Neural progenitor cell (in vitro differentiated cells): ENCODE measurements at regions not wholly inside any gene's neighbourhood (a gene's known extent, or its start where the extent isn't known, plus 50 kb on each side); places are given as distances from the start of the nearest gene placed in this dataset.

ENCODE experiments used
- DNase-seq: peaks from one replicate; pipeline ENCODE4 v3.0.0-alpha.2; 2016; ENCODE audit warnings: low spot score
- H2AFZ ChIP-seq: fragments of 200-600 bp; sonication (generic); replicated peaks from 2 replicates; pipeline ENCODE4 v1.6.1; 2016; ENCODE audit warnings: antibody characterized with exemption
- H3F3A ChIP-seq: fragments of 200-600 bp; sonication (generic); 2 replicates; pipeline ENCODE4 v1.6.1; 2016; ENCODE audit warnings: antibody characterized with exemption, low read depth
- H3K27ac ChIP-seq: fragments of 200-600 bp; sonication (generic); 2 replicates; pipeline ENCODE4 v1.5.1; 2016; ENCODE audit warnings: mild to moderate bottlenecking
- H3K27me3 ChIP-seq: fragments of 200-600 bp; sonication (generic); 2 replicates; pipeline ENCODE4 v1.6.1; 2016; ENCODE audit warnings: mild to moderate bottlenecking, moderate library complexity
- H3K36me3 ChIP-seq: fragments of 200-600 bp; sonication (generic); 2 replicates; pipeline ENCODE4 v1.5.1; 2016
- H3K4me1 ChIP-seq: fragments of 200-600 bp; sonication (generic); 2 replicates; pipeline ENCODE4 v1.6.1; 2016; ENCODE audit warnings: mixed run types
- H3K4me2 ChIP-seq: fragments of 200-600 bp; sonication (generic); 2 replicates; pipeline ENCODE4 v1.6.1; 2016
- H3K4me3 ChIP-seq: fragments of 200-600 bp; sonication (generic); 2 replicates; pipeline ENCODE4 v1.5.1; 2016
- H3K79me2 ChIP-seq: fragments of 200-600 bp; sonication (generic); 2 replicates; pipeline ENCODE4 v1.6.1; 2016; ENCODE audit warnings: low read depth
- H3K9ac ChIP-seq: fragments of 200-600 bp; sonication (generic); 2 replicates; pipeline ENCODE4 v1.6.1; 2016
- H3K9me3 ChIP-seq: fragments of 200-600 bp; sonication (generic); 2 replicates; pipeline ENCODE4 v1.5.1; 2016; ENCODE audit warnings: low read depth
- H4K20me1 ChIP-seq: fragments of 200-600 bp; sonication (generic); 2 replicates; pipeline ENCODE4 v1.6.1; 2016; ENCODE audit warnings: low read depth
- H3K27ac Mint-ChIP-seq: 3 replicates; pipeline ENCODE4 v1.8.0; 2021; ENCODE audit warnings: mixed read lengths
- H3K27me3 Mint-ChIP-seq: 2 replicates; pipeline ENCODE4 v1.8.0; 2022; ENCODE audit warnings: low read depth, mild to moderate bottlenecking, inconsistent platforms, moderate library complexity, mixed read lengths; ENCODE audit not compliant: insufficient read depth
- H3K36me3 Mint-ChIP-seq: 3 replicates; pipeline ENCODE4 v1.8.0; 2021; ENCODE audit warnings: mixed read lengths
- H3K4me1 Mint-ChIP-seq: 3 replicates; pipeline ENCODE4 v1.8.0; 2021; ENCODE audit warnings: mixed read lengths
- H3K4me3 Mint-ChIP-seq: 3 replicates; pipeline ENCODE4 v1.8.0; 2021; ENCODE audit warnings: mild to moderate bottlenecking, moderate library complexity, mixed read lengths
- H3K9me3 Mint-ChIP-seq: 3 replicates; pipeline ENCODE4 v1.8.0; 2020; ENCODE audit warnings: mixed read lengths
- CTCF ChIP-seq: fragments of 200-600 bp; sonication (generic); IDR thresholded peaks from 2 replicates; pipeline ENCODE4 v1.5.1; 2017; ENCODE audit warnings: antibody characterized with exemption, mild to moderate bottlenecking
- EZH2 ChIP-seq: fragments of 200-600 bp; sonication (generic); IDR thresholded peaks from 2 replicates; pipeline ENCODE4 v1.6.1; 2017; ENCODE audit warnings: antibody characterized with exemption, mild to moderate bottlenecking, moderate library complexity
- EZH2phosphoT487 ChIP-seq: fragments of 200-600 bp; sonication (generic); IDR thresholded peaks from 2 replicates; pipeline ENCODE4 v1.6.1; 2017; ENCODE audit warnings: antibody characterized with exemption

GRCh38 chr10:61172182-61172926 is 228.4 kb upstream of the RHOBTB1 start:
- H3K4me3 Mint-ChIP-seq, result no peak overlapping the region
- TF ChIP-seq CTCF, result no peak
- no peak for TF ChIP-seq EZH2
- no peak for TF ChIP-seq EZH2phosphoT487
- Histone ChIP-seq H3K27me3 (no peaks in the 10 kb centered on the region), H3K36me3 (no peaks in the 10 kb centered on the region), H3K9me3 (no peaks in the 10 kb centered on the region), H3K4me1 (no peaks in the 10 kb centered on the region), H3K79me2 (no peaks in the 10 kb centered on the region), H3K27ac (no peak overlapping the region), H3F3A (no peaks in the 10 kb centered on the region), H3K4me2 (no peak overlapping the region), H3K9ac (no peak overlapping the region), H3K4me3 (no peak overlapping the region), H4K20me1 (no peaks in the 10 kb centered on the region), H2AFZ (no peak overlapping the region)
- no peak overlapping the region for H3K27ac Mint-ChIP-seq
- H3K9me3 Mint-ChIP-seq, result peaks cover 2% of the 10 kb centered on the region
- no peaks in the 10 kb centered on the region for H3K36me3 Mint-ChIP-seq
- H3K4me1 Mint-ChIP-seq, result no peaks in the 10 kb centered on the region
- no peak for DNase-seq
- H3K27me3 Mint-ChIP-seq, result no peaks in the 10 kb centered on the region

GRCh38 chr10:61170594-61170993 is 226.6 kb upstream of the RHOBTB1 start:
- no peaks in the 10 kb centered on the region for H3K9me3 ChIP-seq
- H3K9me3 Mint-ChIP-seq, result peaks cover 2% of the 10 kb centered on the region
- H3K27ac ChIP-seq, result no peak overlapping the region
- TF ChIP-seq EZH2phosphoT487, result no peak
- TF ChIP-seq CTCF, result no peak
- TF ChIP-seq EZH2, result no peak
- no peaks in the 10 kb centered on the region for H3F3A ChIP-seq
- H3K4me2 ChIP-seq, result no peak overlapping the region
- no peak for DNase-seq
- no peak overlapping the region for H3K4me3 Mint-ChIP-seq
- no peaks in the 10 kb centered on the region for H3K27me3 Mint-ChIP-seq
- no peaks in the 10 kb centered on the region for H4K20me1 ChIP-seq
- no peaks in the 10 kb centered on the region for H3K27me3 ChIP-seq
- no peak overlapping the region for H3K4me3 ChIP-seq
- no peak overlapping the region for H3K9ac ChIP-seq
- no peaks in the 10 kb centered on the region for H3K4me1 ChIP-seq
- H3K27ac Mint-ChIP-seq, result no peak overlapping the region
- H3K79me2 ChIP-seq, result no peaks in the 10 kb centered on the region
- H3K36me3 Mint-ChIP-seq, result no peaks in the 10 kb centered on the region
- no peaks in the 10 kb centered on the region for H3K4me1 Mint-ChIP-seq
- H3K36me3 ChIP-seq, result no peaks in the 10 kb centered on the region
- H2AFZ ChIP-seq, result no peak overlapping the region

GRCh38 chr10:61169294-61169693 is 225.3 kb upstream of the RHOBTB1 start:
- Histone ChIP-seq H3K4me1 (no peaks in the 10 kb centered on the region), H4K20me1 (no peaks in the 10 kb centered on the region), H3F3A (no peaks in the 10 kb centered on the region), H3K36me3 (no peaks in the 10 kb centered on the region), H3K27ac (no peak overlapping the region), H3K4me2 (no peak overlapping the region), H3K9me3 (no peaks in the 10 kb centered on the region), H3K27me3 (no peaks in the 10 kb centered on the region), H3K9ac (no peak overlapping the region), H2AFZ (no peak overlapping the region), H3K4me3 (no peak overlapping the region), H3K79me2 (no peaks in the 10 kb centered on the region)
- Mint-ChIP-seq H3K4me1 (no peaks in the 10 kb centered on the region), H3K4me3 (no peak overlapping the region), H3K27me3 (no peaks in the 10 kb centered on the region), H3K36me3 (no peaks in the 10 kb centered on the region), H3K9me3 (peaks cover 2% of the 10 kb centered on the region), H3K27ac (no peak overlapping the region)
- TF ChIP-seq EZH2phosphoT487, result no peak
- TF ChIP-seq CTCF, result no peak
- TF ChIP-seq EZH2, result no peak
- no peak for DNase-seq
